ENCODE measurements at regions not wholly inside any gene's neighbourhood (a gene's known extent, or its start where the extent isn't known, plus 50 kb on each side); places are given as distances from the start of the nearest gene placed in this dataset.

DNA sequence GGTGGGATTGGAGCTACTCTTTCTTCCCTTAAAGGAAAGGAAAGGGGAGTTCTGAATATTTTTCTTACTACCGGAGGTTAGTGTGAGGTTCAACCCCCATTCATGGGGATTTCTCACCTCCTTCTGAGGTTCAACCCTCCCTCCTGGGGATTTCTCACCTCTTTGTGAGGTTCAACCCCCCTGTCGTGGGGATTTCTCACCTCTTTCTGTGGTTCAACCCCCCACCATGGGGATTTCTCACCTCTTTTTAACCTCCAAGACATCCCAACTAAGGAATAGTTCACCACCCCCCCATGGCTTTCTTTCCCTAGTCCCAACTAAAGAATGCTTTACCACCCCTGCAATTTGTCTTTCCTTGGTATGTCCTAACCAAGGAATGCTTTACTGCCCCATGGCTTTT, 520.3 kb downstream of the EDEM1 start:
- TF ChIP-seq, protein P1, sequence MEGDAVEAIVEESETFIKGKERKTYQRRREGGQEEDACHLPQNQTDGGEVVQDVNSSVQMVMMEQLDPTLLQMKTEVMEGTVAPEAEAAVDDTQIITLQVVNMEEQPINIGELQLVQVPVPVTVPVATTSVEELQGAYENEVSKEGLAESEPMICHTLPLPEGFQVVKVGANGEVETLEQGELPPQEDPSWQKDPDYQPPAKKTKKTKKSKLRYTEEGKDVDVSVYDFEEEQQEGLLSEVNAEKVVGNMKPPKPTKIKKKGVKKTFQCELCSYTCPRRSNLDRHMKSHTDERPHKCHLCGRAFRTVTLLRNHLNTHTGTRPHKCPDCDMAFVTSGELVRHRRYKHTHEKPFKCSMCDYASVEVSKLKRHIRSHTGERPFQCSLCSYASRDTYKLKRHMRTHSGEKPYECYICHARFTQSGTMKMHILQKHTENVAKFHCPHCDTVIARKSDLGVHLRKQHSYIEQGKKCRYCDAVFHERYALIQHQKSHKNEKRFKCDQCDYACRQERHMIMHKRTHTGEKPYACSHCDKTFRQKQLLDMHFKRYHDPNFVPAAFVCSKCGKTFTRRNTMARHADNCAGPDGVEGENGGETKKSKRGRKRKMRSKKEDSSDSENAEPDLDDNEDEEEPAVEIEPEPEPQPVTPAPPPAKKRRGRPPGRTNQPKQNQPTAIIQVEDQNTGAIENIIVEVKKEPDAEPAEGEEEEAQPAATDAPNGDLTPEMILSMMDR (IDR thresholded peaks at IDR 0.05) = no peak

DNA sequence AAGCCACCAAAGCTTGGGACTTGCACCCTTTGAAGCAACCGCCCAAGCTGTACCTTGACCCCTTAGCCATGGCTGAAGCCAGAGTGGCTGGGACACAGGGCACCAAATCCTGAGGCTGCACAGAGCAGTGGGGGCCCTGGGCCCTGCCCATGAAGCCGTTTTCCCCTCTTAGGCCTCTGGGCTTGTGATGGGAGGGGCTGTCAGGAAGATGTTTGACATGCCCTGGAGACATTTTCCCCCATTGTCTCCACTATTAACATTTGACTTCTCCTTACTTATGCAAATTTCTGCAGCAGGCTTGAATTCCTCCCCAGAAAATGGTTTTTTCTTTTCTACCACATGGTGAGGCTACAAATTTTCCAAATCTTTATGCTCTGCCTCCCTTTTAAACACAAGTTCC, 522.2 kb downstream of the EDEM1 start:
- TF ChIP-seq, protein P1 (IDR thresholded peaks at IDR 0.05) = no peak

DNA sequence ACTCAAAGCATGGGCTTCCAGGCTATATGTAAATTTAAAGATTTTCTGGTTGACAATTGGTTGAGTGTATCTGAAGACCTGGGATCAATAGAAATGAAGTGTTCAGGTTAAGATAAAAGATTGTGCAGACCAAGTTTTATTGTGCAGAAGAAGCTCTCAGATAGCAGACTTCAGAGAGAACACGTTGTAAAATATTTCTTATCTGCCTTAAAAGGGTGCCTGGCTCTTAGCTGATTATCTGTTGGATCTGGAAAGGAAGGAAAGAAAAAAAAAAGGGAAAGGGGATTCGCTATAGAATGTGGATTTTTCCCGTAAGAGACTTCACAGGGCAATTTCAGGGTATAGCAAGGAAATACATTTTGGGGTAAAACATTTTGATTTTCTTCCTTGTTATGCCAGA, 523.2 kb downstream of the EDEM1 start:
- TF ChIP-seq, protein P1 (IDR thresholded peaks at IDR 0.05) = no peak

DNA sequence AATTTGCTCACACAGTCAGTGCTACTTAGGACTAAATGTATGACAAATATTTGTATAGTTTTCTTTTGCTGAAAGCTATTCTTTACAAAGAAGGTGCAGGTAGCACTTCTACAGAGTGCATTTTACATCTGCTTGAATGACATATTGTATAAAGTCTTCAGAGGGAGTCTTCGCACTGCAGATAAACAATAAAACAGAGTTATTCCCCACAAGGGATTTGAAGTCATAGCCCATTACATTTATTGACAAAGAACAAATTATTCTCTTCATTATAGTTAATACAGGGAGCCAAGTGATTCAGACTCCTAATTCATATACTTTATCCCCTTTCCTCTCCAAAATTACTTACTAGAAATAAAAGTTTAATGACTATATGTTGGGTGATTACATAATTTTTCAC, 529.7 kb downstream of the EDEM1 start:
- TF ChIP-seq, protein P1 (IDR thresholded peaks at IDR 0.05) = no peak

DNA sequence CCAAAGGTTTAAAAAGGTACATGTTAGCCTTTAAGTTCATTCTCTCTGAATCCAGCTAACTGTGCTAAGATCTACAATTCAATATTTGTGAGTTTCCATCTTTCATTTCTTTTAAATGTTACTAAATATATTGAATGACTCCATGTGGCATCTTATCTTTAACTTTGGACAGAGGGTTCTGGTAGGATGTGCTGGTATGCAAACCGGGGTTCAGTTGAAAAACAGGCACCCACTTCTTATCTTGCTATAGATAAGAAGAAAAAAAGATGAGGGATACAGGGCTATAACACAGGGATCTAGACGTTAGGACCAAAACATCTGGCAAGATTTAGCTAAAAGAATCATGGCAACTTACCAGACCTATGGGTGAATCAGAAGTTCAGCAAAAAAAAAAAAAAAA, 538.3 kb downstream of the EDEM1 start:
- TF ChIP-seq, protein P1 (IDR thresholded peaks at IDR 0.05) = no peak

DNA sequence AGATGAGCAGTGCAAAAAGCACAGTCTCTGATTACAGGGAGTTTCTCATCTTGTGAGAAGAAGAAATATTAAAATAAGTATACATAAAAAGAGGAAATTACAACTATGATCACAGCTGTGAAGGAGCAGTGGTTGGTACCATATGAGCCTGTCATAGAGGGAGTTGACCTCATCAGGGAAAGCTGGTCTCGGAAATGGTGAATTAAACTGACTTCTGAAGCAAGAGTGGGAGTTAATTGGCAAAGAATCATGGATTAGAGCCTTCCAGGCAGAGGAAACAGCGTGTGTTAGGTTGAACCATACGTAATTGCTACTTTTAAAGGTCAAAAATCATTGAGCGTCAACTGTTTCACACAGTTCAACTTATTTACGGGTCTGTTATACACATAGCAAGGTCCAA, 539.1 kb downstream of the EDEM1 start:
- TF ChIP-seq, protein P1 (IDR thresholded peaks at IDR 0.05) = no peak

DNA sequence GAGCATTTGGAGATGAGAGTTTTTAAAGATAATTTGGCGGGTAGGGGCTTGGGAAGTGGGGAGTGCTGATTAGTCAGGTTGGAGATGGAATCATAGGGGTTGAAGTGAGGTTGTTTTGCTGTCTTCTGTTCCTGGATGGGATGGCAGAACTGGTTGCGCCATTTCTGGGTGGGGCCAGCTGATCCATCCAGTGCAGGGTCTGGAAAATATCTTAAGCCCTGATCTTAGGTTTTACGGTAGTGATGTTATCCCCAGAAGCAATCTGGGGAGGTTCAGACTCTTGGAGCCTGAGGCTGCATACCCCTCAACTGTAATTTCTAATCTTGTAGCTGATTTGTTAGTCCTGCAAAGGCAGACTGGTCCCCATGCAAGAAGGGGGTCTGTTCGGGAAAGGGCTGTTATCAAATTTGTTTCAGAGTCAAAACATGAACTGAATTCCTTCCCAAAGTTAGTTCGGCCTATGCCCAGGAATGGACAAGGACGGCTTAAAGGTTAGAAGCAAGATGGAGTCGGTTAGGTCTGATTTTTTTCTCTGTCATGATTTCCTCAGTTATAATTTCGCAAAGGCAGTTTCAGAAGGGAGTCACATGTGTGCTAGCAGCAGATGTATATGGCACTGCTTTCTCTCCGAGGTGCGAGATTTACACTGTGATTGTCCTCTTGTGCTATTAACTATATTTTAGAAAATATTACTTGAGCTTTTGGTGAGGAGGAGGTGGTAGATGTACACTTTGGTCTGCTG, 540.4 kb downstream of the EDEM1 start:
- TF ChIP-seq, protein P1 (IDR thresholded peaks at IDR 0.05) = no peak

DNA sequence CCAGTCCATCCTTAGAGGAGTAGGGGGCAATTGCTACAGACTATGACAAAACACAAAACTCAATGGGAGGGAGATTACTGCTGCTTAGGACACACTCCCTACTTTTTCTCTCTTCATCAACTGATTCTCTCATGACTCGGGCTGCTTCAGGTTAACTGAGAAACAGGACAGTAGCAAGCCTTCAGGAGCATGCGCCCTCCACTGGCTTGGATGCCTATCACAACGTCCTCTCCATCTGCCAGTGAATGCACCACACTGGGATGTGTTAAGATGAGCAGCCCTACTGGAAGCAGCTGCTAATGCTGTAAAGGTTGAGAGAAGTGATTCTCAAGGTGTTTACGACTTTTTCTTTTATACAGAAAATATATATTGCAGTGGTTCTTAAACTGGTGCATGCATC, 542.3 kb downstream of the EDEM1 start:
- TF ChIP-seq, protein P1 (IDR thresholded peaks at IDR 0.05) = no peak
